Parathyroid adenoma (tissue), 2 donors: ENCODE measurements at regions not wholly inside any gene's neighbourhood (a gene's known extent, or its start where the extent isn't known, plus 50 kb on each side); places are given as distances from the start of the nearest gene placed in this dataset.

Experiments
- H2AFZ ChIP-seq: fragments of 300-600 bp; sonication (generic); one replicate; pipeline ENCODE4 v1.7.0; 2017; ENCODE audit warnings: antibody characterized with exemption, mild to moderate bottlenecking
- H3K27ac ChIP-seq: fragments of 300-600 bp; sonication (generic); one replicate; pipeline ENCODE4 v1.7.0; 2017
- H3K27me3 ChIP-seq: fragments of 300-600 bp; sonication (generic); one replicate; pipeline ENCODE4 v1.7.0; 2017; ENCODE audit warnings: low read length; ENCODE audit not compliant: control insufficient read depth, insufficient read depth
- H3K36me3 ChIP-seq: fragments of 300-600 bp; sonication (generic); one replicate; pipeline ENCODE4 v1.7.0; 2017; ENCODE audit warnings: low read length; ENCODE audit not compliant: control insufficient read depth, insufficient read depth
- H3K4me1 ChIP-seq: fragments of 300-600 bp; sonication (generic); one replicate; pipeline ENCODE4 v1.7.0; 2017; ENCODE audit warnings: control low read depth
- H3K4me2 ChIP-seq: fragments of 300-600 bp; sonication (generic); one replicate; pipeline ENCODE4 v1.7.0; 2017; ENCODE audit warnings: low read length
- H3K4me3 ChIP-seq: fragments of 300-600 bp; sonication (generic); one replicate; pipeline ENCODE4 v1.7.0; 2017; ENCODE audit warnings: low read depth, low read length
- H3K79me2 ChIP-seq: fragments of 300-600 bp; sonication (generic); one replicate; pipeline ENCODE4 v1.7.0; 2017; ENCODE audit warnings: control low read depth
- H3K9ac ChIP-seq: fragments of 300-600 bp; sonication (generic); one replicate; pipeline ENCODE4 v1.7.0; 2017; ENCODE audit warnings: mild to moderate bottlenecking
- H3K9me3 ChIP-seq: fragments of 300-600 bp; sonication (generic); one replicate; pipeline ENCODE4 v1.7.0; 2017; ENCODE audit warnings: low read length; ENCODE audit not compliant: control insufficient read depth
- CTCF ChIP-seq: fragments of 300-600 bp; sonication (generic); IDR thresholded peaks from one replicate; pipeline ENCODE4 v1.7.0; 2017; ENCODE audit warnings: antibody characterized with exemption, mild to moderate bottlenecking
- donor health status: primary hyperparathyroidism.

- H2AFZ ChIP-seq, result no peak overlapping the region
- no peak overlapping the region for H3K9ac ChIP-seq
- H3K9me3 ChIP-seq, result no peaks in the 10 kb centered on the region
- no peak overlapping the region for H3K4me3 ChIP-seq
- no peaks in the 10 kb centered on the region for H3K27me3 ChIP-seq
- no peak overlapping the region for H3K4me2 ChIP-seq
- H3K27ac ChIP-seq, result no peak overlapping the region
- no peaks in the 10 kb centered on the region for H3K79me2 ChIP-seq
- TF ChIP-seq CTCF, result no peak
- H3K4me1 ChIP-seq, result no peaks in the 10 kb centered on the region
- H3K36me3 ChIP-seq, result no peaks in the 10 kb centered on the region
Measured at GRCh38 chr13:22195726-22196125, 524.9 kb downstream of the FGF9 start.

- Histone ChIP-seq H3K9me3 (no peaks in the 10 kb centered on the region), H3K79me2 (no peaks in the 10 kb centered on the region), H3K4me3 (no peak overlapping the region), H3K4me2 (no peak overlapping the region), H3K27ac (no peak overlapping the region), H3K9ac (no peak overlapping the region), H3K36me3 (no peaks in the 10 kb centered on the region), H3K4me1 (no peaks in the 10 kb centered on the region), H2AFZ (no peak overlapping the region), H3K27me3 (no peaks in the 10 kb centered on the region)
- no peak for TF ChIP-seq CTCF
Measured at GRCh38 chr13:22196777-22197176, 525.9 kb downstream of the FGF9 start.

- Histone ChIP-seq H2AFZ (no peak overlapping the region), H3K4me1 (no peaks in the 10 kb centered on the region), H3K4me3 (no peak overlapping the region), H3K9me3 (no peaks in the 10 kb centered on the region), H3K36me3 (no peaks in the 10 kb centered on the region), H3K27me3 (no peaks in the 10 kb centered on the region), H3K27ac (no peak overlapping the region), H3K79me2 (no peaks in the 10 kb centered on the region), H3K9ac (no peak overlapping the region), H3K4me2 (no peak overlapping the region)
- no peak for TF ChIP-seq CTCF
Measured at GRCh38 chr13:22198001-22198400, 527.1 kb downstream of the FGF9 start.

- no peaks in the 10 kb centered on the region for H3K27me3 ChIP-seq
- no peaks in the 10 kb centered on the region for H3K4me1 ChIP-seq
- H3K36me3 ChIP-seq, result no peaks in the 10 kb centered on the region
- H3K79me2 ChIP-seq, result no peaks in the 10 kb centered on the region
- no peak overlapping the region for H3K4me3 ChIP-seq
- H3K9me3 ChIP-seq, result no peaks in the 10 kb centered on the region
- H3K27ac ChIP-seq, result no peak overlapping the region
- no peak overlapping the region for H3K4me2 ChIP-seq
- TF ChIP-seq CTCF, result no peak
- H3K9ac ChIP-seq, result no peak overlapping the region
- no peak overlapping the region for H2AFZ ChIP-seq
Measured at GRCh38 chr13:22198641-22199217, 527.9 kb downstream of the FGF9 start.

- no peak for TF ChIP-seq CTCF
- Histone ChIP-seq H3K27me3 (no peaks in the 10 kb centered on the region), H2AFZ (no peak overlapping the region), H3K4me1 (no peaks in the 10 kb centered on the region), H3K79me2 (no peaks in the 10 kb centered on the region), H3K36me3 (no peaks in the 10 kb centered on the region), H3K4me2 (no peak overlapping the region), H3K9me3 (no peaks in the 10 kb centered on the region), H3K9ac (no peak overlapping the region), H3K27ac (no peak overlapping the region), H3K4me3 (no peak overlapping the region)
Measured at GRCh38 chr13:22200440-22200839, 529.6 kb downstream of the FGF9 start.
